HEK293 (cell line): ENCODE measurements at regions not wholly inside any gene's neighbourhood (a gene's known extent, or its start where the extent isn't known, plus 50 kb on each side); places are given as distances from the start of the nearest gene placed in this dataset.

Experiments
- CTCF ChIA-PET: fragments of 350-600 bp; formaldehyde crosslinking; extraction: SDS; loops from one replicate; lab custom pipeline; 2021; ENCODE audit warnings: antibody characterized with exemption; lab: Yijun Ruan, JAX
- POLR2A ChIA-PET: fragments of 300-600 bp; formaldehyde crosslinking; extraction: SDS; loops from one replicate; lab custom pipeline; 2020; ENCODE audit warnings: antibody characterized with exemption, inconsistent platforms; lab: Yijun Ruan, JAX
- H3K27ac ChIP-seq: fragments of 200-500 bp; sonication (Bioruptor generic); 2 replicates; pipeline ENCODE4 v1.5.1; 2014; ENCODE audit warnings: low read depth, low read length, control low read depth, inconsistent platforms; ENCODE audit errors: extremely low read depth
- H3K36me3 ChIP-seq, 2 experiments: fragments of 200-500 bp in 1 of 2; sonication (Bioruptor generic) in 1 of 2; 1 replicate in 1 of 2; 2 replicates in 1 of 2; pipeline ENCODE4 v1.5.1; 2014 to 2017; ENCODE audit warnings: inconsistent platforms in 2 of 2, low read length in 2 of 2; ENCODE audit not compliant: control insufficient read depth in 2 of 2, insufficient read depth in 1 of 2
- H3K4me1 ChIP-seq: fragments of 200-500 bp; sonication (Bioruptor generic); 2 replicates; pipeline ENCODE4 v1.5.1; 2014; ENCODE audit warnings: mild to moderate bottlenecking, low read length, inconsistent platforms; ENCODE audit not compliant: control insufficient read depth, insufficient read depth
- H3K4me3 ChIP-seq: 2 replicates; pipeline ENCODE4 v1.5.1; 2011; ENCODE audit warnings: low read depth, mild to moderate bottlenecking, control low read depth, low read length, moderate library complexity
- H3K9me3 ChIP-seq: fragments of 200-500 bp; sonication (Bioruptor generic); 2 replicates; pipeline ENCODE4 v1.5.1; 2014; ENCODE audit warnings: low read depth, low read length, inconsistent platforms; ENCODE audit not compliant: control insufficient read depth, insufficient read depth
- GLIS1 ChIP-seq: fragments of 450-650 bp; formaldehyde crosslinking; IDR thresholded peaks from 2 replicates; pipeline ENCODE4 v1.5.1; 2016; ENCODE audit warnings: missing biosample characterization, missing genetic modification characterization
- KLF9 ChIP-seq: fragments of 450-650 bp; formaldehyde crosslinking; IDR thresholded peaks from 2 replicates; pipeline ENCODE4 v1.5.1; 2016; ENCODE audit warnings: missing biosample characterization, missing genetic modification characterization, low read depth
- PRDM1 ChIP-seq: fragments of 450-650 bp; formaldehyde crosslinking; IDR thresholded peaks from 2 replicates; pipeline ENCODE4; 2016; ENCODE audit warnings: missing biosample characterization, missing genetic modification characterization
- PRDM10 ChIP-seq: fragments of 450-650 bp; formaldehyde crosslinking; IDR thresholded peaks from 2 replicates; pipeline ENCODE4 v1.5.1; 2016; ENCODE audit warnings: missing biosample characterization, missing genetic modification characterization
- SETDB1 ChIP-seq: IDR thresholded peaks from one replicate; pipeline ENCODE4 v1.6.1; 2017; ENCODE audit warnings: mild to moderate bottlenecking, low read length, moderate library complexity, mixed read lengths; ENCODE audit not compliant: insufficient read length
- SP2 ChIP-seq: fragments of 450-650 bp; formaldehyde crosslinking; IDR thresholded peaks from 2 replicates; pipeline ENCODE4 v1.5.1; 2016; ENCODE audit warnings: missing biosample characterization, missing genetic modification characterization
- SP7 ChIP-seq: fragments of 450-650 bp; formaldehyde crosslinking; IDR thresholded peaks from 2 replicates; pipeline ENCODE4 v1.5.1; 2016; ENCODE audit warnings: missing biosample characterization, missing genetic modification characterization
- TCF7L2 ChIP-seq: IDR thresholded peaks from 2 replicates; pipeline ENCODE4 v1.6.1; 2011; ENCODE audit warnings: low read depth, mild to moderate bottlenecking, inconsistent platforms, low read length, moderate library complexity, borderline replicate concordance
- ZBTB20 ChIP-seq: fragments of 450-650 bp; formaldehyde crosslinking; IDR thresholded peaks from 2 replicates; pipeline ENCODE4 v1.5.1; 2016; ENCODE audit warnings: missing biosample characterization, missing genetic modification characterization
- ZBTB44 ChIP-seq: fragments of 450-650 bp; IDR thresholded peaks from 2 replicates; pipeline ENCODE4 v1.5.1; 2018; ENCODE audit warnings: missing biosample characterization, mild to moderate bottlenecking, missing genetic modification characterization
- ZNF138 ChIP-seq: fragments of 450-650 bp; formaldehyde crosslinking; IDR thresholded peaks from 2 replicates; pipeline ENCODE4 v1.5.1; 2016; ENCODE audit warnings: missing biosample characterization, missing genetic modification characterization, borderline replicate concordance
- ZNF146 ChIP-seq: fragments of 450-650 bp; formaldehyde crosslinking; IDR thresholded peaks from 2 replicates; pipeline ENCODE4 v1.5.1; 2016; ENCODE audit warnings: missing biosample characterization, missing genetic modification characterization
- ZNF202 ChIP-seq: fragments of 450-650 bp; formaldehyde crosslinking; IDR thresholded peaks from 2 replicates; pipeline ENCODE4 v1.5.1; 2016; ENCODE audit warnings: missing biosample characterization, missing genetic modification characterization, borderline replicate concordance
- ZNF223 ChIP-seq: fragments of 450-650 bp; formaldehyde crosslinking; IDR thresholded peaks from 2 replicates; pipeline ENCODE4 v1.5.1; 2016; ENCODE audit warnings: missing biosample characterization, missing genetic modification characterization
- ZNF341 ChIP-seq: fragments of 450-650 bp; formaldehyde crosslinking; IDR thresholded peaks from 2 replicates; pipeline ENCODE4; 2016; ENCODE audit warnings: low read depth, missing biosample characterization, missing genetic modification characterization
- ZNF350 ChIP-seq: fragments of 450-650 bp; formaldehyde crosslinking; IDR thresholded peaks from 2 replicates; pipeline ENCODE4 v1.5.0; 2017; ENCODE audit warnings: missing biosample characterization, mild to moderate bottlenecking, missing genetic modification characterization
- ZNF404 ChIP-seq: fragments of 450-650 bp; formaldehyde crosslinking; IDR thresholded peaks from 2 replicates; pipeline ENCODE4 v1.5.1; 2017; ENCODE audit warnings: missing biosample characterization, missing genetic modification characterization
- ZNF510 ChIP-seq: fragments of 450-650 bp; formaldehyde crosslinking; IDR thresholded peaks from 2 replicates; pipeline ENCODE4 v1.5.1; 2018; ENCODE audit warnings: mild to moderate bottlenecking, missing genetic modification characterization, missing biosample characterization; ENCODE audit not compliant: insufficient replicate concordance
- ZNF513 ChIP-seq: fragments of 450-650 bp; IDR thresholded peaks from 2 replicates; pipeline ENCODE4 v1.5.1; 2018; ENCODE audit warnings: missing biosample characterization, missing genetic modification characterization
- ZNF514 ChIP-seq: fragments of 450-650 bp; formaldehyde crosslinking; IDR thresholded peaks from 2 replicates; pipeline ENCODE4 v1.5.1; 2016; ENCODE audit warnings: missing biosample characterization, missing genetic modification characterization
- ZNF529 ChIP-seq: fragments of 450-650 bp; formaldehyde crosslinking; IDR thresholded peaks from 2 replicates; pipeline ENCODE4 v1.5.1; 2017; ENCODE audit warnings: missing genetic modification characterization, missing biosample characterization; ENCODE audit not compliant: insufficient replicate concordance
- ZNF544 ChIP-seq: fragments of 450-650 bp; formaldehyde crosslinking; IDR thresholded peaks from 2 replicates; pipeline ENCODE4 v1.5.0; 2017; ENCODE audit warnings: missing biosample characterization, missing genetic modification characterization
- ZNF580 ChIP-seq: fragments of 450-650 bp; formaldehyde crosslinking; IDR thresholded peaks from 2 replicates; pipeline ENCODE4 v1.5.1; 2016; ENCODE audit warnings: missing biosample characterization, missing genetic modification characterization
- ZNF670 ChIP-seq: fragments of 450-650 bp; formaldehyde crosslinking; IDR thresholded peaks from 2 replicates; pipeline ENCODE4 v1.5.1; 2016; ENCODE audit warnings: missing biosample characterization, missing genetic modification characterization, low read depth
- ZNF677 ChIP-seq: fragments of 450-650 bp; IDR thresholded peaks from 2 replicates; pipeline ENCODE4 v1.5.0; 2018; ENCODE audit warnings: missing biosample characterization, mild to moderate bottlenecking, missing genetic modification characterization, moderate library complexity
- ZNF692 ChIP-seq: fragments of 450-650 bp; formaldehyde crosslinking; IDR thresholded peaks from 2 replicates; pipeline ENCODE4 v1.5.1; 2016; ENCODE audit warnings: missing biosample characterization, missing genetic modification characterization
- ZNF704 ChIP-seq: fragments of 450-650 bp; formaldehyde crosslinking; IDR thresholded peaks from 2 replicates; pipeline ENCODE4 v1.5.1; 2016; ENCODE audit warnings: missing biosample characterization, missing genetic modification characterization
- ZSCAN4 ChIP-seq: fragments of 450-650 bp; formaldehyde crosslinking; IDR thresholded peaks from 2 replicates; pipeline ENCODE4 v1.5.1; 2017; ENCODE audit warnings: missing biosample characterization, missing genetic modification characterization

GRCh38 chr15:34684351-34684750 is 70.4 kb downstream of the GJD2 start (continued):
- TF ChIP-seq ZNF223 (no peak), ZNF677 (tag by site-specific recombination) (no peak), ZNF404 (tag by site-specific recombination) (no peak), ZNF146 (tag by site-specific recombination) (no peak), PRDM1 (tag by site-specific recombination) (no peak), ZNF138 (tag by site-specific recombination) (no peak), ZNF544 (tag by site-specific recombination) (no peak), PRDM10 (tag by site-specific recombination) (no peak), ZNF580 (tag by site-specific recombination) (no peak), ZNF692 (no peak), SETDB1 (no peak), ZNF350 (tag by site-specific recombination) (no peak)
- TF ChIP-seq, all 188 proteins: peak for 0

GRCh38 chr15:34682674-34683073 is 72.1 kb downstream of the GJD2 start:
- H3K4me1 ChIP-seq = no peaks in the 10 kb centered on the region
- no peaks in the 10 kb centered on the region for H3K36me3 ChIP-seq
- H3K4me3 ChIP-seq = no peak overlapping the region
- ChIA-PET POLR2A (no interaction called here), CTCF (no interaction called here)
- H3K9me3 ChIP-seq = no peaks in the 10 kb centered on the region
- H3K27ac ChIP-seq = no peak overlapping the region
- no peak for TF ChIP-seq ZBTB44 (tag by site-specific recombination)
- TF ChIP-seq ZNF341 = no peak
- TF ChIP-seq ZNF670 (tag by site-specific recombination) = no peak
- TF ChIP-seq ZSCAN4 (tag by site-specific recombination) = no peak
- TF ChIP-seq ZNF510 (tag by site-specific recombination) = no peak
- TF ChIP-seq ZNF513 (tag by site-specific recombination) = no peak
- TF ChIP-seq ZNF529 = no peak
- TF ChIP-seq GLIS1 = no peak
- TF ChIP-seq SP7 (tag by site-specific recombination) = no peak
- TF ChIP-seq KLF9 (tag by site-specific recombination) = no peak
- no peak for TF ChIP-seq SP2 (tag by site-specific recombination)
- TF ChIP-seq ZNF514 (tag by site-specific recombination) = no peak
- TF ChIP-seq ZNF202 (tag by site-specific recombination) = no peak
- no peak for TF ChIP-seq ZNF704 (tag by site-specific recombination)
- TF ChIP-seq TCF7L2 = no peak
- TF ChIP-seq ZBTB20 (tag by site-specific recombination) = no peak
